Activated naive CD4-positive, alpha-beta T cell treated with anti-CD3 and anti-CD28 coated beads for 36 hours (primary cell): ENCODE measurements at regions not wholly inside any gene's neighbourhood (a gene's known extent, or its start where the extent isn't known, plus 50 kb on each side); places are given as distances from the start of the nearest gene placed in this dataset.
"Not testable (repeated sequence)": the region's sequence is repeated elsewhere in the genome, so short reads cannot be mapped to it uniquely, and the experiment has no call there.

Experiments
- CTCF ChIA-PET: fragments of 350-600 bp; sonication (Branson Sonifier 250); formaldehyde crosslinking; loops from one replicate; lab custom pipeline; 2021; ENCODE audit warnings: antibody characterized with exemption; lab: Charles Lee
- DNase-seq: peaks from one replicate; pipeline ENCODE4 v3.0.0-alpha.2; 2020
- H3K27ac Mint-ChIP-seq: one replicate; pipeline ENCODE4 v1.8.0; 2021; ENCODE audit warnings: mild to moderate bottlenecking, mixed read lengths
- H3K27me3 Mint-ChIP-seq: one replicate; pipeline ENCODE4 v1.8.0; 2021; ENCODE audit warnings: low read depth, mixed read lengths
- H3K36me3 Mint-ChIP-seq: one replicate; pipeline ENCODE4 v1.8.0; 2021; ENCODE audit warnings: low read depth, mixed read lengths
- H3K4me1 Mint-ChIP-seq: one replicate; pipeline ENCODE4 v1.8.0; 2021; ENCODE audit warnings: low read depth, mixed read lengths
- H3K4me3 Mint-ChIP-seq: one replicate; pipeline ENCODE4 v1.8.0; 2021; ENCODE audit warnings: mild to moderate bottlenecking, moderate library complexity, mixed read lengths
- H3K9me3 Mint-ChIP-seq: one replicate; pipeline ENCODE4 v1.8.0; 2021; ENCODE audit warnings: mixed read lengths
- intact Hi-C: fragments of 100-400 bp; cut with micrococcal nuclease; formaldehyde crosslinking; loops from one replicate; pipeline ENCODE4 v1.15.1; 2023

- H3K27me3 Mint-ChIP-seq, CTCF ChIA-PET, H3K4me3 Mint-ChIP-seq, H3K27ac Mint-ChIP-seq, H3K36me3 Mint-ChIP-seq, H3K9me3 Mint-ChIP-seq, DNase-seq, H3K4me1 Mint-ChIP-seq, intact Hi-C loops: not testable (repeated sequence)
Observed at GRCh38 chr6:57708061-57708460, 390.6 kb downstream of the PRIM2 start.

- H3K27ac Mint-ChIP-seq, CTCF ChIA-PET, DNase-seq, H3K4me1 Mint-ChIP-seq, H3K36me3 Mint-ChIP-seq, H3K4me3 Mint-ChIP-seq, intact Hi-C loops, H3K27me3 Mint-ChIP-seq, H3K9me3 Mint-ChIP-seq: not testable (repeated sequence)
Observed at GRCh38 chr6:57722546-57722945, 405.1 kb downstream of the PRIM2 start.

GRCh38 chr6:57723815-57724401 lies 406.5 kb downstream of the PRIM2 start:
- H3K9me3 Mint-ChIP-seq, H3K4me3 Mint-ChIP-seq, H3K4me1 Mint-ChIP-seq, H3K27me3 Mint-ChIP-seq, H3K27ac Mint-ChIP-seq, H3K36me3 Mint-ChIP-seq, CTCF ChIA-PET, DNase-seq, intact Hi-C loops: not testable (repeated sequence)

- H3K9me3 Mint-ChIP-seq, intact Hi-C loops, H3K36me3 Mint-ChIP-seq, CTCF ChIA-PET, H3K27ac Mint-ChIP-seq, H3K4me3 Mint-ChIP-seq, H3K27me3 Mint-ChIP-seq, DNase-seq, H3K4me1 Mint-ChIP-seq: not testable (repeated sequence)
Observed at GRCh38 chr6:57729407-57729806, 412.0 kb downstream of the PRIM2 start.

- H3K9me3 Mint-ChIP-seq, intact Hi-C loops, H3K4me1 Mint-ChIP-seq, H3K27me3 Mint-ChIP-seq, H3K4me3 Mint-ChIP-seq, DNase-seq, CTCF ChIA-PET, H3K36me3 Mint-ChIP-seq, H3K27ac Mint-ChIP-seq: not testable (repeated sequence)
Observed at GRCh38 chr6:57730726-57731125, 413.3 kb downstream of the PRIM2 start.

- H3K9me3 Mint-ChIP-seq: not testable (repeated sequence)
Observed at GRCh38 chr6:57747716-57748115, 430.3 kb downstream of the PRIM2 start.

GRCh38 chr6:57759850-57760249 lies 442.4 kb downstream of the PRIM2 start:
- DNase-seq, H3K4me3 Mint-ChIP-seq, H3K27me3 Mint-ChIP-seq, H3K27ac Mint-ChIP-seq, H3K9me3 Mint-ChIP-seq, H3K4me1 Mint-ChIP-seq, intact Hi-C loops, CTCF ChIA-PET, H3K36me3 Mint-ChIP-seq: not testable (repeated sequence)

More at GRCh38 chr6:57747716-57748115, 430.3 kb downstream of the PRIM2 start:
- H3K27ac Mint-ChIP-seq, H3K4me1 Mint-ChIP-seq, CTCF ChIA-PET, H3K36me3 Mint-ChIP-seq, DNase-seq, intact Hi-C loops, H3K4me3 Mint-ChIP-seq, H3K27me3 Mint-ChIP-seq: not testable (repeated sequence)

GRCh38 chr6:57792720-57793397 lies 475.4 kb downstream of the PRIM2 start:
- intact Hi-C loops, DNase-seq, H3K9me3 Mint-ChIP-seq, H3K27ac Mint-ChIP-seq, H3K4me3 Mint-ChIP-seq, CTCF ChIA-PET, H3K36me3 Mint-ChIP-seq: not testable (repeated sequence)
- Mint-ChIP-seq H3K27me3 (peaks cover 41% of the 10 kb centered on the region), H3K4me1 (peaks cover 13% of the 10 kb centered on the region)

- Mint-ChIP-seq H3K4me1 (peaks cover 13% of the 10 kb centered on the region), H3K27me3 (peaks cover 41% of the 10 kb centered on the region)
- H3K36me3 Mint-ChIP-seq, intact Hi-C loops, H3K27ac Mint-ChIP-seq, H3K9me3 Mint-ChIP-seq, DNase-seq, H3K4me3 Mint-ChIP-seq, CTCF ChIA-PET: not testable (repeated sequence)
Observed at GRCh38 chr6:57793398-57793762, 475.9 kb downstream of the PRIM2 start.

GRCh38 chr6:57799703-57800479 lies 482.5 kb downstream of the PRIM2 start:
- CTCF ChIA-PET, intact Hi-C loops, H3K9me3 Mint-ChIP-seq, DNase-seq, H3K36me3 Mint-ChIP-seq: not testable (repeated sequence)
- peaks cover 13% of the 10 kb centered on the region for H3K4me1 Mint-ChIP-seq
- peaks cover 43% of the 10 kb centered on the region for H3K27me3 Mint-ChIP-seq
- peak overlapping the region; percentile 45 for H3K4me3 Mint-ChIP-seq
- peak overlapping the region; percentile 18 for H3K27ac Mint-ChIP-seq

- intact Hi-C loops, H3K27ac Mint-ChIP-seq, H3K9me3 Mint-ChIP-seq, H3K4me1 Mint-ChIP-seq, H3K4me3 Mint-ChIP-seq, H3K36me3 Mint-ChIP-seq, DNase-seq, CTCF ChIA-PET: not testable (repeated sequence)
- peaks cover 48% of the 10 kb centered on the region for H3K27me3 Mint-ChIP-seq
Observed at GRCh38 chr6:57808581-57808980, 491.2 kb downstream of the PRIM2 start.

- peaks cover 51% of the 10 kb centered on the region for H3K27me3 Mint-ChIP-seq
- DNase-seq, H3K36me3 Mint-ChIP-seq, intact Hi-C loops, H3K4me1 Mint-ChIP-seq, H3K9me3 Mint-ChIP-seq, H3K27ac Mint-ChIP-seq, CTCF ChIA-PET, H3K4me3 Mint-ChIP-seq: not testable (repeated sequence)
Observed at GRCh38 chr6:57809454-57809853, 492.0 kb downstream of the PRIM2 start.
